GM06990 (cell line): ENCODE measurements at regions not wholly inside any gene's neighbourhood (a gene's known extent, or its start where the extent isn't known, plus 50 kb on each side); places are given as distances from the start of the nearest gene placed in this dataset.
"Not testable (repeated sequence)": the region's sequence is repeated elsewhere in the genome, so short reads cannot be mapped to it uniquely, and the experiment has no call there.

Experiments
- DNase-seq: peaks from one replicate; pipeline ENCODE4 v3.0.0-alpha.2; 2011; ENCODE audit not compliant: insufficient read length; ENCODE audit errors: extremely low read depth
- H3K27me3 ChIP-seq: replicated peaks from 2 replicates; pipeline ENCODE4 v1.6.0; 2011; ENCODE audit warnings: low read length; ENCODE audit not compliant: control insufficient read depth, insufficient read depth
- H3K36me3 ChIP-seq: 2 replicates; pipeline ENCODE4 v1.5.1; 2011; ENCODE audit warnings: low read length; ENCODE audit not compliant: control insufficient read depth, insufficient read depth
- H3K4me3 ChIP-seq: replicated peaks from 2 replicates; pipeline ENCODE4 v1.5.1; 2011; ENCODE audit warnings: low read depth, mild to moderate bottlenecking, control low read depth, low read length
- CTCF ChIP-seq: IDR thresholded peaks from 2 replicates; pipeline ENCODE4 v1.5.1; 2011; ENCODE audit warnings: low read length, control low read depth, mild to moderate bottlenecking, inconsistent platforms; ENCODE audit not compliant: insufficient read depth, poor library complexity, severe bottlenecking

DNA sequence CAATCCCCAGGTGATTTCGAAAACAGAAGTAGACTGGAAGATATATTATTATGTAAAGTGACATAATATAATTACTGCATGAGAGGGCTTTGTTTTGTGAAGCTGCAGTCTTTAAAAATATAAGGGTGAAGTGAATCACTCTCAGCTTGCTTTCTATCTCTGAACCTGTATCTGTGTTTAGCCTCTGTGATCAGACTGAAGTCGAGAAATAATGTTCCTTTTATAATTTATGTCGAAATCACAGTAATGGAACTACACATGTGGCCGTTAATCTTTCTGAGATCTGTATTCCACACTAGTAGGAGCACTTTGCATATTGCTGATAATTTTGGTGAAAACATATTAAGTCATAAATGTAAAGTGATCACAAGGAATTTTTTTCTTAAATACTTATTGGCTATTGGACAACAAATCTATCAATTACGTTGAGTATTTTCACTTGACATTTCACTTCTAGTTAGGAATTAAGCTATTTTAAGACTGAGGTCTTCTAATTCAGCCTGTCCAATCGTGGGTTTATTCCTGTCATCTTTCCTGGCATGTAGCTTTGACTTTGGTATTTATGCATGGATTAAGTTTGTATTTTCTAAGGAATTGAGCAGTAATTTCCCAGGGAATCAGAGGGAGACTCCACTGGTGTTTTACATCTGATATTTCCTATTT is 268.2 kb upstream of the POT1 start:
- no peaks in the 10 kb centered on the region for H3K36me3 ChIP-seq
- no peak for DNase-seq
- no peak for TF ChIP-seq CTCF
- no peak overlapping the region for H3K4me3 ChIP-seq
- no peaks in the 10 kb centered on the region for H3K27me3 ChIP-seq

DNA sequence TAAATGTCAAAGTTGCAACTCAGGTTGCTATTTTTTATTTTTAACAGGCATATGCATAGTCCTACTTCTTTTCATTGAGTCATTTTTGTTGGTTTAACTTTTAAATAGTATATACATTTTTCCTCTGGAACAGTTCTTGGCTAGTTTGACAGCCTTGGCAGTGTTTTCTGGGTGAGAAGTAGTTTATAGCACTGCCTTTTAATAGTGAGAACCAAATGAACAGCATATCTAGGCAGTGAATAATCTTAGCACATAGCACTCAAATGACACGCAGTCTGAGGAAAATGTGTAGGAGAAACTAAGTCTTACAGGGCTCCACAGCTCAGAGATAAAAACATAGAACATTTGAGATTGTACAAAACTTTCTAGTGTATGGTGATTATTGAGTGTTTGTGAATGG is 265.5 kb upstream of the POT1 start:
- TF ChIP-seq CTCF: no peak
- DNase-seq: no peak
- H3K27me3 ChIP-seq: no peaks in the 10 kb centered on the region
- no peak overlapping the region for H3K4me3 ChIP-seq
- no peaks in the 10 kb centered on the region for H3K36me3 ChIP-seq

DNA sequence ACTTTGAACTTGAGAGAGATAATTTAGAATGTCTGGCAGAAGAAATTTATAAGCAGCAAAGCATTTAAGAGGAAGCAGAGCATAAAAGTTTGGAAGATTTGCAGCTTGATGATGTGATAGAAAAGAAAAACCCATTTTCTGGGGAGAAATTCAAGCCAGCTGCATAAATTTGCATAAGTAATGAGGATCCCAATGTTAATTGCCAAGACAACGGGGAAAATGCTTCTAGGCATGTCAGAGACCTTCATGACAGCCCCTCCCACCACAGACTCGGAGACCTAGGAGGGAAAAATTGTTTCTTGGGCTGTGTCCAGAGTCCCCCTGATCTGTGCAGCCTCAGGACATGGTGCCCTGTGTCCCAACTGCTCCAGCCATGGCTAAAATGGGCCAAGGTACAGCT is 263.6 kb upstream of the POT1 start:
- H3K36me3 ChIP-seq: no peaks in the 10 kb centered on the region
- H3K27me3 ChIP-seq: no peaks in the 10 kb centered on the region
- DNase-seq: no peak
- H3K4me3 ChIP-seq: no peak overlapping the region
- no peak for TF ChIP-seq CTCF

DNA sequence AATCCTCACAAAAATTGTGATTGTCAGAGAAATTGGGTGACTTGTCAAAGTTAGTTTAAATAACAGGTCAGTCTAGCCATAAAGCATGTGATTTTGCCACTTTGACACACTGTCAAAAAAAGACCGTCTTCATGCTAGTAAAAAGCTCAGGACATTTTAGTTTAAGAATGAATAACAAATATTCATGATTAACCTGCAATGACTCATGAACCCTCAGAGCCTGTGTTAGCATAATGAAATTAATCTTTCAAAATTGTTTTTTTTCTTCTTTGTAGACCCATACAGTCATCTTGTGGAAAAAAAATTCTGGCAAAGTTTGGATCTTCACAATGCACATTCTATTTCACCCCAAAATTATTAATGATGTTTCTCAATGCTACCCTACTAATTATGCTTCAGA is 255.2 kb upstream of the POT1 start:
- Histone ChIP-seq H3K27me3 (no peaks in the 10 kb centered on the region), H3K36me3 (no peaks in the 10 kb centered on the region), H3K4me3 (no peak overlapping the region)
- no peak for DNase-seq
- no peak for TF ChIP-seq CTCF

- not testable (repeated sequence) for DNase-seq, H3K36me3 ChIP-seq, H3K4me3 ChIP-seq, H3K27me3 ChIP-seq
Measured at GRCh38 chr7:125181569-125182267, 252.1 kb upstream of the POT1 start.

GRCh38 chr7:125173571-125173970 is 243.9 kb upstream of the POT1 start:
- DNase-seq: no peak
- no peak for TF ChIP-seq CTCF
- Histone ChIP-seq H3K4me3 (no peak overlapping the region), H3K27me3 (no peaks in the 10 kb centered on the region), H3K36me3 (no peaks in the 10 kb centered on the region)
